CD4-positive, alpha-beta T cell treated with Interleukin-15 for 1 hour (primary cell): ENCODE measurements at regions not wholly inside any gene's neighbourhood (a gene's known extent, or its start where the extent isn't known, plus 50 kb on each side); places are given as distances from the start of the nearest gene placed in this dataset.

Source experiments
- DNase-seq: peaks from one replicate; pipeline ENCODE4 v3.0.0-alpha.2; 2020

DNA sequence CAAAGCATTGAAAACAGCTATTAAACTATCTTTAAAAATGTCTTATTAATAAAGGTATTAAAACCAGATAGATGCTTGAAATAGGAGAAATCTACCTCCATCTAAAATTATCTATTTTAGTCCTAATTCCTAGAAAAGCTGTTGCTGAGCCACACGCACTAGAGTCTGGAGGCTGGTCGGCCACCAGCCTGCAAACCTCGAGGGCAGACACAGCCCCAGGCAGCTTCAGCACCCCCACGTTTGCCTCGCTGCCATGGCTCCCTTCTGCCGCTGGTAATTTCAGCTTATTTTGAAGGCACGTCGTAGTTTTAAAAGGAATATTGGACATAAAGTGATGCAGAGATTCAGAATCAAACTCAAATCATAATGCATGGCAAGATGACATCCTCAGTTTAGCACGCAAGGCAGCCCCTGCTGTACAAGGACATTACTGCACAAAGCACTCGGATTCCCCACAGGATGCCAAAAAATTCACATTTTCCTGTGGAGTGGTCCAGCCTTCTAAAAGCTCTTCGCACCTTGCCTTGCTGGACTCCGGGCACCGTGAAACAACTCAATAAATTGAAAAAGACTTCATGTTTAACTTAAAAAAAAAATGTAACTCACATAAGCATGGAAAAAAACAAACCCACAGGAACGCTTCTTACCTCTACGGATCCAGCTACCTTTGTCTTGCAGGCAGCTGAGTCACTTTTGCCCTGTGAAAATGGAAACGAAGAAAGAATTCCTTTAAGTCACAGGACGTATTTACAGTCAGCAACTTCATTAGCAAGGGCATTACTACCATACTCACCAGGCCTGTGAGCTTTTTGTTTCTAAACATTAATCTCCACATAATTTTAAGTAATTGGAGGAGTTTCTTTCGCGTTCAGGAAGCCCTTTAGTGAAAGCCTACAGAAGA is 143.4 kb upstream of the RPS6KA2 start:
- no peak for DNase-seq

DNA sequence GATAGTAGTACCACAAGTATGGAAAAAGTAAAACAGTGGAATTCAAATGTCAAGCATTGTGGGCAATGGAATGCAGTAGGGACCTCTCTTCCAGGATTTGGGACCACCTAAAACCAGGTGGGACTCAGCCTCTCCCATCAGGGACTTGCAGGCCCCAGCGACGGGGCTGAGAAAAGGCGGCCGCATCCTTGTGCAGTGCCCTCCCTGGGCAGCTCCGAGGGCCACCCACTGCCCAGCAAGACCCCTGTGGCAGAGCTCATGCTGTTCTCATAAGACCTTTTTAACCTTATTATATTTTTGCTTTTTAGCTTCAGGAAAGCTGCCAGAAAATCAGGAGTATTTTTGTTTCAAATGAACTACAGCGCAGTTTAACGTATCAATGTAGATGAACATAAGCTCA is 142.6 kb upstream of the RPS6KA2 start:
- no peak for DNase-seq

DNA sequence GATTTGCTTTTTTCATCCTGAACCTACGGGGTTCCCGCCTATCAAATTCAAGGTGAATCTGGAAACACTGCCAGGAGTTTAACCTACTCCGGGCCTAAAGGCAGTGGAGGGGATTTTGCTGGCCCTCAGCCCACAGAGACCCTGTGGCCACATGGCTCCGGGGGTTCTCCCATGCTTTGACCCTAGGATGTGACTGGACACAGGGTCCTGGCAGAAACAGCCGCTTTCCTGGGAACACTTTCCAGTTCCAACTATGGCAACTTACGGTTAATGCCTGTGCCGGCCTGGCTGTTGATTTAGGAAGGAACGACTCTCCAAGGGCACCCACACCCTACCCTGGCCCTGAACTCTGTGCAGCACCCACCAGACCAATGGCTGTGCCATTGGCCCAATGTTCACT is 141.7 kb upstream of the RPS6KA2 start:
- no peak for DNase-seq

DNA sequence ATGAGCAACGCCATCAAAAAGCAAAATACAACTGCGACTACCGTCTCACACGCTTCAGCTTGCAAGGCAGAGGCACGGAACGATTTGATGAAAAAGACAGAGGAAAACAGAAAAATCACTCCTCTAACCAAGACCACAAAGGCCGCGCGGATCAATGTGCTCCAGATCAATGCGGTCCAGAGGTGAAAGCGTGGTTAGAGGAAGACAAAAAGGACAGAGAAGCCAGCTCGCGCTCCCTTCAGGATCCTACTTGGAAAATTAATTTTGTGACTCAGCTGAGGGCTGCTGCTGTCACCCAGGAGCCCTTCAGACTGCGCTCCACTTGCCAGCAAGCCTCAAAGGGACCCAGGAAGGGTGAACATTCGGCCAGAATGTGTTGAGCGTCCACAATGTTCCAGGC is 140.2 kb upstream of the RPS6KA2 start:
- no peak for DNase-seq

DNA sequence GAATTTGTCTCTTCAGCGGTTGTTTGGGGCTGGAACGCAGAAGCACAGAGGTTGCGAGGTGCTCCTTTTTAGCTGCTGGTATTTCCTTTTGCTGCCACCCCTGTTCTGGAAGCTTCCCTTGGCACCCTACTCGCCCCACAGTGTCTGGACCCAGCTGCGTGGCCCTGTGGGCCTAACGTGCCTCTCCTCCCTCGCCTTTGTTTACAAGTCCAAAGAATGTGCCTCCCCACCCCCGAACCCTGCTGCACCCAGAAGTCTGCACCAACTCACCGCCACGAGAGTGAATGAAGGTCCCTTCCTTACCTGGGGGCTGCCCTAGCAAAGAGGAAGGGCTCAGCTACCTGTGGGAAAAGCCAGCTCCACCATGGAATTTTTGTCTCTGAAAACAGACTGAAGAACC is 139.7 kb upstream of the RPS6KA2 start:
- DNase-seq: no peak

DNA sequence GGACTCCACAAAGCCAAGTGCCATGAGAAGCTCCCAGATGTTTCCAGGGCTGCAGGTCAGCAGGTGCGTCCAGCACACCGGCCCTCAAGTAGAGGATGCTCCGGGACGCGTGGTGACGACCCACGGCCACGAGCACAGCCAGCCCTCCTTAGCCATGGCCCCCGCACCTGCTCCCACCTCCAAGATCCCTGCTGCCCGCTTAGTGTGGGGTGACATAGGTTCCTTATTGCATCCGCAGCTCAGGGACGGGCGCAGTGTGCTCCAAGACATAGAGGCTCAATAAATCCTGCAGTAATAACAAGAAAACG is 138.1 kb upstream of the RPS6KA2 start:
- no peak for DNase-seq

DNA sequence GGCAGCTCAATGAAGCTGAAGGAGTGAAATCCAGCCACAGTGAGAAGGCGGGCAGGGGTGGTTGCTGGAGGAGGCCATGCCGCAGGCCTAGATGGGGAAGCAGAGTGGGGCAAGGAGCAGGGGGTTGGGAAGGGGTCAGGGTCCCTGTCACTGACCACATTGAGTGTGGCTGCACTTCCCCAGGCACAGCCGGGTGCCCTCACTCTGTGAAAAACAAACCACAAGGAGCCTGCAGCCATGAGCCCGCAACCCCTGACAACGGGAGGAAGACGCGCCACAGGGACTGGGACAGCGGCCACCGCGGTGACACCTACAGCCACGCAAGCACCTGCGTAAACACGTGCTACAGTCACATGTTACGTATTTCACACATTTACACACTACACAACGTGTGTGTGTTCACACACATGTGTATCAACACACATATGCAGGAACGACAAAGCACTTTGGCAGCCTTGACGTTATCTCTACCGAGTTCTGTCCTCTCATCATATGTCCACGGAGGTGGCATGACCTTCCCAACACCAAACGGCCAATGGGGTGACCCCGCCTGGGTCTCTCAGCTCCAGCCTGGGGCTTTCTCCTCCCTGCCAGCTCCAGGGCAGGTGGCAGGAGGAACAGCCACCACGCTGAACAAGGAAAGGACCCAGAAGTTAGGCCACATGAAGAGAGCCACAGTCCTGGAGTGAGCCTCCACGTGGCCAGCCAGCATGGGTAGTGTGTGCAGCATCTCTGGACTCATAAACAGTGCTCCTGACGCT is 137.6 kb upstream of the RPS6KA2 start:
- no peak for DNase-seq

DNA sequence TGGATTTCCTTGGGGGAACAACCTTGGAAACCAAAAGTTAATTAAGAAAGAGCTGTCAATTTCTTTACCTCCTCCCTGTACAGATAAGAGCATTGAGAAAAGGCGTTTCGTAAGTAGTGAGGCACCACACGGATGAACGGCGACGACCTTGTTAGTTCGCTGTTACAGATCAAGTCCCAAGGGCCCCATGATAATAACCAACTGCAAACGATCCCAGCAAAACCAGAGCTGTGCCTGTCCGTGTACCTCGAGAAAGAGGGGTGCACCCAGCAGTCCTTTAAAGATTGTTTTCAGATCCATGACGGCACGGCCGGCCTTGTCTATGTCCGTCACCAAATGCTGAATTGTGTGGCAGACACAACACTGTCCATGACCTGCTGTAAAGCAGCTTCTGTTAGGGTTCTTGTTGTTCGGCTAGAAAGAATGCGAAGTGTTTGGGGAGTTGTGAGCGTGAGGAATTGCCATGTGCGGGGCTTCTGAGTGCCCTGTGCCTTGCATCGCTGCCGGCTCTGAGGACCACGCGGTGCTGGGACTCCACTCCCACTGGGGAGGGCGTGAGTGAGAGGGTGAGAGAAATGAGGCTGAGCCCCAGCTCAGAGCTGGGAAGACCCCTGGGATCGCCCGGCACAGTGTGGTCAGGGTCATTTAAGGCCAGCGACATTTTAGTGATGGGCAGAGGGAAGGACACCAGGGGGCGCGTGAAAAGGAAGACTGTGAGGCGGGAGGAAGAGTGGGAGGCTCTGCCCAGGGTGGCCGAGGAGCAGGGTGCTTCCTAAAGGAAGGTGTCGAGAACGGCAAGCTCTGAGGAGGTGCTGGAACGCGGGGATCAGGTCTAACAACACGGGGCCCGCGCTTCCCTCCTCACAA is 136.8 kb upstream of the RPS6KA2 start:
- no peak for DNase-seq

DNA sequence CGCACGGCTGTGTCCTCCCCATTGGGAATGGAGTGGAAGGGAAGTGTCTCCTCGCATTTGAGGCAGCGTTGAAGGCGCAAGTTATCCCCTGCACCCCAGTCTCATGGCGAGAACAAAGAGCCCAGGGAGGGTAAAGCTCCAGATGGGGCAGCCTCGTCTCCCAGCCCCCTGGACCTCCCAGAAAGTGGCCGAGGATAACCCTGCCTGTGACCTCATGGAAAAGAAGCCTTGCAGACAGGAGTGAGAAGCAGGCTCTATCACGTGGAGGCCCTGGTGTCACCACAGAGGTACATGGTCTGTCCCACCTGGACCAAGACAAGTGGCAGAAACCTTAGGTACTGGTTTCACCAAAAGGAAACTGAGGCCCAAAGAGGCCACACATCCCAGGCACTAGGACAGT is 134.8 kb upstream of the RPS6KA2 start:
- DNase-seq: no peak

DNA sequence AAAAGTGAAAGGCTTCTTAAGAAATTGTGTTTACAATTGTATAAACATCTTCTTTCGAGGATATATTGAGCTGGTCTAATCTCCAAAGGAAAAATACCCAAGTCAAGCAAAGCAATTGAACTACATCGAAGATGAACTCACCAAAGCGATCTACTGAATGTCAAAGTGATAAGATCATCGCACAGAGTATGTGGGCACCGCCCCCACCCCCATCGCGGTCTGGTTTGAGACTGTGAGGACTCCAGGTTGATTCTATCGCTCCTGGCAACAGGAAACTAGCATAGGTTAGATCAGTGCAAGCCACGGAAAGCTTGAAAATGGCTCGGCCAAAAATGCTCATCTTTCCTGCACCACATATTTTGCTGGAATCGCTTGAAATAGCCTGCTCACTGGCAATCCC is 133.2 kb upstream of the RPS6KA2 start:
- DNase-seq: no peak

DNA sequence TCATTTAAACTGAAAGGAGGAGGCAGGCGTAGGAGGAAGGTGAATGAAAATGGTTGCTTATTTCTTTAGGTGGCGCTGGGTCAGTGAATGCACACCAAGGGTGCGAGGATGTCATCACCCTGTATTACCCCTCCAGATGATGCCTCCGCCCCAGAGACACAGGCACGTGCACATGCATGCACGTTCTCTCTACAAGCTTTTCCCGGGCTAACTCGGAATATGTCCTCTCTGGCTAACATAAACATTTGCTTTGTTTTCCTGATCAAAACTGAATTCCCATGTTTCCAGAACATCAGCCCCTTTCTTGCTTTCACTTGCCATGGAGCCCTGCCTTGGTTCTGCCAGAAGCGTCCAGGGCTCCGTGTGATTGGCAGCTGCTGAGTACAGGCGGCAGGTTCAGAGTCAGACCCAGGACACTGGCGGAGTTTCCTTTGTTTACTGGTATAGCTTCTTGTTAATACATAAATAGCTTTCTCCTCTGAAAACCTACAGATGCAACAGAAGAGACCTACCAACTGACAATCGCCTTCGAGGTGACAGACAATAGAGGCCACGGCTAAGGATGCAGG is 131.2 kb upstream of the RPS6KA2 start:
- no peak for DNase-seq

DNA sequence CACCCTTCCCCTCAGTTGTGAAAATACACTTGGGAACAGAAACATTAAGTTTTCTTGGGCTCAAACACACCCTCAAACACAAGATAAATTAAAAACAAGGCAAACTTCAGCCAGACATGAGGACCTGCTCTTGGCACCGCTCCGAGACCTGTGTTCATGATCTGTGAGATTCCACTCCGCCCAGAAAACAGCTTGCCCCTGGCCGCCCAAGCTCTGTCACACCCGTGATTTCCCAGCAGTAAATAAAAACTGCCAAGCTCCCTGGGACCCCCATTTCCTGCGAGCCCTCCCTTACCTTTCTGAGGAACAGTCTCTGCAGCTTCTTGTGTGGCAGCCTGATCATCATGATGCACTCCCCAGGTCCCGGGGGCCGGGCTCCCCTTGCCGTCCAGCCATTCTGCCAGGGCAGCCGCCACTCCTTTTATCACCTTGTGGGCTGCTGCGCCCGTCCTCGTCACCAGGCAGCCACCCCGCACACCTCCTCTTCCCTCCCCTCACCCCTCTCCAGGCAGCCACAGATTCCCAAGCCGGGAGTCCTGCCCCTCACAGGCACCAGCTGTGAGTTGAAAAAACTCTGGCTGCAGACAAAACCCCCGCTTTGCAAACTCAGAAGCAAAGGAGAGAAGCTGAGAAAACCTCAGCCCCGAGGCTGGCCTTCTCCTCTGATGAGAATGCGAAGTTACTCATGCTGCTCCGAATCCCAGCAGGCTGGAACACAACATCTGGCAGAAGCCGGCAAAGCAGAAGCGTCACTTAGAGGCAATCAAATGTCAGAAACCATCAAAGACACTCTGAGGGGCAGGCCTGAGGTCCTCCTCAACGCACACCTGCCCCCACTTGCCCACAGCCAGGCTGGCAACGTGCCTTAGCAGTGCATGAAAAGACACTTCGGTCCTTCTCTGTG is 130.4 kb upstream of the RPS6KA2 start:
- no peak for DNase-seq

DNA sequence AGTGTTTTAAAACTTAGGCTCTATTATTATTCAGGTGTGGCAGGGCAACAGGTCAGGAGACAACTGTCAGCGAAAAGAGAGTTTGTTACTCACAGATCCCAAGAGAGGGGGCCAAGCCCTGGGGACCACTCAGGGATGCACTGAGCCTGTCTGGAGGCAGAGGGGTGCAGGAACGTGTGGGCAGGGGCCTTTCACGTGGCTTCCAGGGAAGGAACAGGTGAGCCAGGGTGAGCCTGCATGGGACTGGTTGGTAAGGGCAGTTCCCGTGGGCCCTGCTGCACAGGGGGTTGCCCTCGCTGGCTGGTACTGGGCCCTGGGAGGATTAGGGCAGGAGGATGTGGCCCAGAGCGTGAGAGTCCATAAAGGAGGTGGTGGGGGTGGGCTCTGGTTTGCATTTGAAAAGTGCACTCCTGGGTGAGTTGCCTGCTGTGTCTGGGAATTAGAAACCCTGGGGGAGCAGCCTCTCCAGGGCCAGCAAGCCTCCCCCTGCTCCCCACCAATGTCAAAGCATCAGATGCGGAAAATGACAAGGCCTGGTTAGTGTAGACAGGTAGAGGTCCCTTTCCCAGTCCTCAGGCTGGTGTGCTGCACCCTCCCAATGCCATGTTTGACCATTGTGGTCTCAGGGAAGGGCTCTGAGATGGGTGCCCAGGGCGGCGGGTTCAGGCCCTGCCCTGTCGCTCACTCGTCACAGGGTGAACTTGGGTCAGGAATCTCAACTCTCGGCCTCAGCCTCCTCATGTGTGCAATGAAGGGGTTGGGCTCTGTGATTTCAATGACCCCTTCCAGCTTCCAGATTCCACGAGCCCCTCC is 127.4 kb upstream of the RPS6KA2 start:
- DNase-seq: no peak

DNA sequence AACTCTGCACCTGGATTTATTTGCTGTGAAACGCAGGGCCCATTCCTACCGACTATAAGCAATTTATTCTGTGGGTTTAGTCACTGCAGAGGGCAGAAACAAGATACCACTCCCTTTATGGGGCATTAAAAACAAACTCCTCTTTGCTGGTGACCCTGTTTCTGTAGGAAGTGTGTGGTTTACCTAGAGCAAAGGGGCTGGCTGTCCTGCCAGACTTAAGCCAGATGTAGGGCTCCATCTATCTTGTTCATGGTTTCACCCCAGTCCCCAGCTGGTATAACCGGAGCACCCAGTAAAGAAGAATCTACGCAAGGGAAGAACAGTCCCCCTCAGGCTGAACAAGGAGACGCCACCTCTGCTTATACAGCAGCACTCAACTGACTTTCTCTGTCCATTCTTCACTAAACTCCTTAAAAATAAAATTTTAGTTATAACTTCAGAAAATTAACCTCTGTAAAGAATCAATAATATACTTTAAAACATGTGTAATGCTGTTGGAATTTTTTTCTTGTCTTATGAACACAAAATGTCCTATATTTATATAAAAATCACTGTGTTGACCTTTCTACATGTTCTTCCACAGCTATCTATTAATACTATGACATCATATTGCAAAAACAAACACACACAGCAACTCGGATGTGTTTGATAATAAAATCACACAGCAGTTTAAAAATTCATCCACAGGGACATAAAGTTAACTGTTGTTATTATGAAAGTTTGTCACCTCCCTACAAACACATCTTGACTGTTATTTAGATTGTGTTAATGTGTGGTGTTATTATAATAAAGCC is 126.1 kb upstream of the RPS6KA2 start:
- no peak for DNase-seq

DNA sequence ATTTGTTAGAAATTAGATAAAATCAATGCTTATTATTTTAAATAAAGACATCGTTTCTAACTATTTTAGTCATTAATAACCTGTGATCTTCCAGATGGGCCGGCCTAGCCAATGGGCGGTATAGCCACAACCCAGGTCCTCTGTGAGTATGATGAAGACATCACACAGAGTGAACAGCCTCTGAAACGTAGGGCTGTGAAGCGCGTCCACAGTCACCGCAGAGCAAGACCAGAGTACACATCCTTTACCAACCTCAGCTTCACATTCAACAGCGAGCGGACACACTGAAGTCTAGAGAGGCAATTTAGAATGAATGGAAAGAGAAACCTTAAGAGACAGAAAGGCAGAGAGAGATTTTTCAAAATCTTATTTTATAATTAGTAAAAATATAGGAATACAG is 125.0 kb upstream of the RPS6KA2 start:
- no peak for DNase-seq

DNA sequence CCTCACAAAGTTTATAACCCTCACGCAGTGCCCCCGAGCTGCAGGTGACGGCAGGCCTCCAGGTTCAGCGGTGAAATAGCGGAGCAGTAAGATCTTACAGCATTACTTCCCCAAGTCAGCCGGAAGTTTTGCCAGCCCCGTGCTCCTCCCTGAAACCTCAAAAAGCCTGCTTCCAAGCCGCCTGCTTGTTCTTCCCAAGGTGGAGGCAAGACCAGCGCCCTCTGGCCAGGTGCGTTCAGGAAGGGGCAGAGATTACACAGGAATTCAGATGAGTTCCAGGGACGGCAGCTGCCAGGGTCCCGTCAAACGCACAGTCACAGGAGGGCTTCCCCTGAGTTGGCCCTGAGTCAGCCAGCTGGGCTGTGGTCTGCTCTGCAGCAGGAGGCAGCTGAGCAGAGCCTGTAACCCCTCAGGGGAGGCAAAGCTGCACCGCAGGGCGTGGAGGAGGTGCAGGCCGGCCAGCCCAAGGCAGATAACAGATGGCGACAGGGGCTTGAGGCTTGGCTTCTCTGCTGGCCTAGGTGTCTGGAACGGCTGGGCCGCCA is 124.1 kb upstream of the RPS6KA2 start:
- DNase-seq: peak; percentile 33

DNA sequence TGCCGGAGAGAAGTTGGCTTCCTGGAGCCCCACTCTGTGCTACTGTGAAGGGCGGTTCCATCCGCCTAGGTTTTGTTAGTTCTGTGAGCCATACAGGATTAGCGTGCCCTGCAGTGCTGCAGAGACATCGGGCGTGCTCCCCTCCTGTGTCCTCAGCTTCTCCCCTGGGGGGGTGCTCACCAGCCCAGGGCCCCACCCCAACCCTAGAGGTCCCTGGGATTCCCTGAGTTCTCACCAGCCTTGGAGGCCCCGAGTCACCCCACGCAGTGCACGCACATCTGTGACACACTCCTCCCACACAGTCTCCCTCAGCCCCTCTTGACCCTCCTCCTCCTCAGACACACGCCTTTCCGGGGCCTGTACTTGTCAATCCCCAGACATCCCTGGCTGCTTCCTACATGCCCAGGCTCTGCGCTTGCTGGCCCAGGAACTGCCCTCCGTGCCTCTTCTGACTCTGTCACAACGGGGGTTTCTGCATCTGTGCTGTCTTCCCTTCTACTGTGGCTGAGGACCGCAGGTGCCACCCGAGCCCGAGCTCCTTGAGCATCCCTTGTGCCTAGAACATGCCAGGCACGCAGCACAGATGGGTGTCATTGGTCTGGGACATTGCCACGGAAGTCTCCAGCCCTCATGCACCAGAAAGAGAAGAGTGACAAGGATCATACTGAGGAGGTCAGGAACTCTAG is 123.2 kb upstream of the RPS6KA2 start:
- DNase-seq: no peak

DNA sequence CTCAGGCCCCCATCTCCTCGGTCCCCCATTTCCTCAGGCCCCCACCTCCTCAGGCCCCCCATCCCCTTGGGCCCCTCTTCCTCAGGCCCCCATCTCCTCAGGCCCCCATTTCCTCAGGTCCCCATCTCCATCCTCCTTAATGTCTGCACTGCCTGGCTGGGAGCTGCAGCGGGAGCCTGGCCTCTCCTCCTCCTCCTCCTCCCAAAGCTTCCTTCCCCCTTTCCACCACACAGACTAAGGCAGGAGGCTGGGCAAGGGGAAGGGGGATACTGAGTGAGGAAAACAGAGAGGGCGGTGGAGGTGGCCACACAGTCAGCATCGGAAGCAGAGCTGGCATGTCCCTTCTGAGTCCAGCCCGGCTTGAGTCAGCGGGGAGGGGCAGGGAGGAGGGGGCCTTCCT is 122.6 kb upstream of the RPS6KA2 start:
- DNase-seq: no peak
